ENCODE measurements at regions not wholly inside any gene's neighbourhood (a gene's known extent, or its start where the extent isn't known, plus 50 kb on each side); places are given as distances from the start of the nearest gene placed in this dataset.

GRCh38 chr4:58761563-58761962 lies 1651.4 kb upstream of the IGFBP7 start:
- in situ Hi-C loops (cut with HindIII; ENCODE audit: low sequenced_read_pairs), result no loop called here
- no peak for DNase-seq (ENCODE audit: low read depth, low spot score)
- no peak for TF ChIP-seq CTCF (IDR thresholded peaks at IDR 0.05; ENCODE audit: low read depth, low read length)
- H3K4me3 ChIP-seq (ENCODE audit: low read depth, low read length), result no peak overlapping the region

GRCh38 chr4:58760737-58761136 lies 1650.6 kb upstream of the IGFBP7 start:
- H3K4me3 ChIP-seq (ENCODE audit: low read depth, low read length), result no peak overlapping the region
- no peak for TF ChIP-seq CTCF (IDR thresholded peaks at IDR 0.05; ENCODE audit: low read depth, low read length)
- no peak for DNase-seq (ENCODE audit: low read depth, low spot score)
- in situ Hi-C loops (cut with HindIII; ENCODE audit: low sequenced_read_pairs), result no loop called here

GRCh38 chr4:58760100-58760499 lies 1649.9 kb upstream of the IGFBP7 start:
- DNase-seq (ENCODE audit: low read depth, low spot score), result no peak
- TF ChIP-seq CTCF (IDR thresholded peaks at IDR 0.05; ENCODE audit: low read depth, low read length), result no peak
- no peak overlapping the region for H3K4me3 ChIP-seq (ENCODE audit: low read depth, low read length)
- in situ Hi-C loops (cut with HindIII; ENCODE audit: low sequenced_read_pairs), result no loop called here

GRCh38 chr4:58749206-58749605 lies 1639.0 kb upstream of the IGFBP7 start:
- no peak overlapping the region for H3K4me3 ChIP-seq (ENCODE audit: low read depth, low read length)
- TF ChIP-seq CTCF (IDR thresholded peaks at IDR 0.05; ENCODE audit: low read depth, low read length), result no peak
- in situ Hi-C loops (cut with HindIII; ENCODE audit: low sequenced_read_pairs), result no loop called here
- DNase-seq (ENCODE audit: low read depth, low spot score), result no peak

GRCh38 chr4:58740897-58741296 lies 1630.7 kb upstream of the IGFBP7 start:
- no peak for TF ChIP-seq CTCF (IDR thresholded peaks at IDR 0.05; ENCODE audit: low read depth, low read length)
- no peak overlapping the region for H3K4me3 ChIP-seq (ENCODE audit: low read depth, low read length)
- no peak for DNase-seq (ENCODE audit: low read depth, low spot score)
- in situ Hi-C loops (cut with HindIII; ENCODE audit: low sequenced_read_pairs), result no loop called here

- DNase-seq (ENCODE audit: low read depth, low spot score), result no peak
- TF ChIP-seq CTCF (IDR thresholded peaks at IDR 0.05; ENCODE audit: low read depth, low read length), result no peak
- in situ Hi-C loops (cut with HindIII; ENCODE audit: low sequenced_read_pairs), result no loop called here
- no peak overlapping the region for H3K4me3 ChIP-seq (ENCODE audit: low read depth, low read length)
Measured at GRCh38 chr4:58739275-58739674, 1629.1 kb upstream of the IGFBP7 start.

- no peak for DNase-seq (ENCODE audit: low read depth, low spot score)
- in situ Hi-C loops (cut with HindIII; ENCODE audit: low sequenced_read_pairs), result no loop called here
- TF ChIP-seq CTCF (IDR thresholded peaks at IDR 0.05; ENCODE audit: low read depth, low read length), result no peak
- no peak overlapping the region for H3K4me3 ChIP-seq (ENCODE audit: low read depth, low read length)
Measured at GRCh38 chr4:58738375-58738774, 1628.2 kb upstream of the IGFBP7 start.
